Cardiac septum (tissue), 1 donor: ENCODE measurements at regions not wholly inside any gene's neighbourhood (a gene's known extent, or its start where the extent isn't known, plus 50 kb on each side); places are given as distances from the start of the nearest gene placed in this dataset.
"Not testable (repeated sequence)": the region's sequence is repeated elsewhere in the genome, so short reads cannot be mapped to it uniquely, and the experiment has no call there.

ENCODE experiments used
- DNase-seq: peaks from one replicate; pipeline ENCODE4 v3.0.0-alpha.2; 2020; ENCODE audit warnings: low spot score
- intact Hi-C: fragments of 100-400 bp; cut with DNase I; formaldehyde crosslinking; loops from one replicate; pipeline ENCODE4 v1.14.0; 2022
- donor health status: DM: no; HTN: no; CAD: no.

DNA sequence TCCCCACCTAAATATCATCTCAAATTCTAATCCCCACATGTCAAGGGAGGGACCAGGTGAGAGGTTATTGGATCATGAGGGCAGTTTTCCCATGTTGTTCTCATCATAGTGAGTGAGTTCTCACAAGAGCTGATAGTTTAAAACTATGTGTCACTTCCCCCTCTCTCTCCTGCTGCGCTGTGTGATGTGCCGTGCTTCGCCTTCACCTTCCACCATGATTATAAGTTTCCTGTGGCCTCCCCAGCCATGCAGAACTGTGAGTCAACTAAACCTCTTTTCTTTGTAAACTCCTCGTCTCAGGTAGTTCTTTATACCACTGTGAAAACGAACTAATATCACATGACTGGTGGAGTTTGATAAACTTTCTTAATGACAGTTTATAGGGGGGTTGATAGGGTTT is 839.5 kb downstream of the TMEM121 start:
- intact Hi-C loops, DNase-seq: not testable (repeated sequence)

DNA sequence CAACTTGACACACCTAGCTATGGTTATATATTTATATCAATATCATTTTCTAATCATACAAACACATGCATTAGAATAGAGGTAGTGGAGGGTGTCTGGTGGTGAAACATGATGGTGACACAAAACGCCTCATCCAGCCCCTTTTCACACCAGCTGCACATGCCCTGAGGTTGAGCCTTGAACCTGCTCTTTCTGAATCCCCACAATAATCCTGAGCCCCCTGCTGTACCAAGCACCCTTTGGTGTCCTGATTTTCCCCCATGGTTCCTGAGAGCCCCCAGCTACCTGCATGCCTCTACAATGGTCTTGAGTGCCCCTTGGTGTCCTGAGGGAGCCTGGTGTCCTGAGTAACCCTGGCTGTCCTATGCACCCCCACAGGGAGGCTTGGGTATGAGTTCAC is 840.6 kb downstream of the TMEM121 start:
- intact Hi-C loops, DNase-seq: not testable (repeated sequence)

DNA sequence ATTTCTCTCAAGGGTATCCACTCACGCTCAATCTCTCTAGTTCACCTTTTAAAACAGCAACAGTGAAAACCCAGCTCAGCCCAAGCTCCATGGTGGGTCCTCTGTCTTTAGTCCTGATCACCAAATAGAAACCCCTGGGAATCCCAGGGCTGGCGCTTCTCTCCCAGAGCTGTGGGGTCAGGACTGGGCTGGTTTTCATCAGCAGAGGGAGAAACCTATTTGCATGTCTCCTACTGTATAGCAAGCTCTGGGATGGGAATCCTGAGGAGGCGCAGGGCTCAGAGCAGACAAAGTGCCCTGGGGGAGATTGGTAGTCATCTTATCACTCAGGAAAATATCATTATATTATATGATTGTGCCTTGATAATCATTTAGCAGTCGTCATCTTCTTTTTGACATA is 843.1 kb downstream of the TMEM121 start:
- intact Hi-C loops, DNase-seq: not testable (repeated sequence)

DNA sequence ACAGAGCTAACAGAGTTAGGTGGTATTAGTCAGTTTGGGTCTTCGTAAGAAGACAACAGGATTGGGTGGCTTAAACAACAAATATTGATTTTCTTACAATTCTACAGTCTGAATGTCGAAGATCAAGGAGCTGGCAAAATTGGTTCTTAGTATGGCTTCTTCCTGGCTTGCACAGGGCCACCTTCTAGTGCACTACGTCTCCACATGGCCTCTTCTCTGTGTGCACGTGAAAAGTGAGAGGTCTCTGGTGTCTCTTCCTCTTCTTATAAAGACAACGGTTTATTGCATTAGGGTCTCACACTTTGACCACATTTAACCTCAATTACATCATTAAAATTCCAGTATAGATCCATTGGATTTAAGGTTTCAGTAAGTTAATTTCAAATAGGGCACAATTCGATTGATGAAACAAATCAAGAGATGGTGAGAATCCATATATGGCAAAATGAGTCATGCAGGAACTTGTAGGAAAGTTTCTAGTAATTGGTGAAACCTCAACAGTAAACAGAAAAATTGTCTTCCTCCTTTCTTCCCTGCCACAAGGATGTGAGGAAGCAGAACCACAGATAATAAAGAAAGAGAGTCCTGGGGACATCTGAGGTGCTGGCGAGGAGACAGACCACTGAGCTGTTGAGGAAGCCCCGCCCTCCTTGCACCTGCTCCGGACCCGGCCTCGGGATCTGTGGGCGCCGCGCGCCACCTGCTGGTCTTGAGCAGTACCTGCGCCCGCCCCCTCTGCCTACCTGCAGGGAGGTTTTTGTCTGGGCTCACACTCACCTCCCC is 846.7 kb downstream of the TMEM121 start:
- peak; percentile 79 for DNase-seq
- intact Hi-C loops, result no loop called here

DNA sequence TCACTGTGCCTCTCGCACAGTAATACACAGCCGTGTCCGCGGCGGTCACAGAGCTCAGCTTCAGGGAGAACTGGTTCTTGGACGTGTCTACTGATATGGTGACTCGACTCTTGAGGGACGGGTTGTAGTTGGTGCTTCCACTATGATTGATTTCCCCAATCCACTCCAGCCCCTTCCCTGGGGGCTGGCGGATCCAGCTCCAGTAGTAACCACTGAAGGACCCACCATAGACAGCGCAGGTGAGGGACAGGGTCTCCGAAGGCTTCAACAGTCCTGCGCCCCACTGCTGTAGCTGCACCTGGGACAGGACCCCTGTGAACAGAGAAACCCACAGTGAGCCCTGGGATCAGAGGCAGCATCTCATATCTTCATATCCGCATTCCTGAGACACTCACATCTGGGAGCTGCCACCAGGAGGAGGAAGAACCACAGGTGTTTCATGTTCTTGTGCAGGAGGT is 847.3 kb downstream of the TMEM121 start:
- DNase-seq, intact Hi-C loops: not testable (repeated sequence)

DNA sequence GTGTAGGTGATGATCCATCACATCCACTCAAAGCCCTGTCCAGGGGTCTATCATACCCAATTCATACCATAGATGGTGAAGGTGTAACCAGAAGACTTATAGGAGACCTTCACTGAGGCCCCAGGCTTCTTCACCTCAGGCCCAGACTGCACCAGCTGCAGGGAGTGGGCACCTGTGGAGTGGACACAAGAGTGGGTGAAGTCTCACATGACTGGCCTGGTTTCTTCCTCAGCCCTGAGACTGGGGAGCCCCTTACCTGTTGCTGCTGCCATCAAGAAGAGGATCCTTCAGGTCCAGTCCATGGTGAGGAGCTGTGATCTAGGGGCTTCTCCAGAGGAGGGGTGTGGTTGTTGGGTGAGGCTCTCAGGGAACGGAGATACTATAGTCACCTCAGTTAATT is 851.0 kb downstream of the TMEM121 start:
- intact Hi-C loops, result no loop called here
- DNase-seq, result no peak

DNA sequence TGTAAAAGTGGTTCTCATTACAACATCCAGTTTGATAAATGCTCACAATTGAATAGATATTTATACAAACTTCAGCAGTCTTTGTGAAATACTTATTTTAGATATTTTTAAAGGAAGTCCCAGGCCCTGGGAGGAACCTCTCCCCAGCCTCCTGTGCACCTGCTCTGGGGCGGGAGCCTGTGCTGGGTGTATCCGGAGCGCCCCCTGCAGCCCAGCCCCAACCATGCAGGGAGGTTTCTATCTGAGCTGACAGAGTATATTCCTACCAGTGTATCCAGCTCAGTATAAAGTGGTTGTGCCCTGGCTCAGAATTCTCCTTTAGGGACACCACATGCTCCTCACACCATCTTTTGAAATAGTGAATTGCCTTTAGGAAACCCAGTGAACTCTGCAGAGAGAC is 851.8 kb downstream of the TMEM121 start:
- no peak for DNase-seq

DNA sequence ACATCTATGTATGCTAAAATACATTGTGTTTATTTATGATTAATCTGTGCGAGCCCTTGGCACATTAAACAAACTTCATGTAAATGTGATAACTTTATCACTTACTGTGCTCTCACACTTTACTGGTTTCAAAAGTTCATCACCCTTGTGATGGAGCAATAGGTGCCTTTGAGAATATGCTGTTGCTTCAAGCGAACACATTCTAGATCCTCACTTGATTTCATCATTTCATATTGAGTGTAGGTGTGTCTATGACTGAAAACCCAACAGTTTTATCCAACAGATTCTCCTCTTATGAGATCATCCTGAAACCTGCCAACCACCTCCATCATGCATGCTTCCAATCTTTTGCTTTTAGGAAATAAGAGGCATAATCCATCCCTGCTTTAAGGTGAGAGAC is 854.4 kb downstream of the TMEM121 start:
- no peak for DNase-seq
- intact Hi-C loops, result no loop called here

More for the DNA sequence above, 851.8 kb downstream of the TMEM121 start:
- intact Hi-C loops, result no loop called here

DNA sequence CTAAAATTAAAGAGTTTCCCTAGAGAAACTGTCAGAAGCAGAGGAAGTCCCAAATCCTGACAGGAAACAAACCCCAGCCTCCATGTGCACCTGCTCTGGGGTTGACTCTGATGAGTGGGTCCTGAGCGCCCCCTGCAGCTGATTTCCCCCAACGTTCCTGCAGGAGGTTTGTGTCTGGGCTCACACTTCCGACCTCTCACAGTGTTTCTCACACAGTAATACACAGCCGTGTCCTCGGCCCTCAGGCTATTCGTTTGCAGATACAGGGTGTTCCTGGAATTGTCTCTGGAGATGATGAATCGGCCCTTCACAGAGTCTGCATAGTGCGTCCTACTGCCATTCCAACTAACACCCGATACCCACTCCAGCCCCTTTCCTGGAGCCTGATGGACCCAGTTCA is 862.8 kb downstream of the TMEM121 start:
- intact Hi-C loops, DNase-seq: not testable (repeated sequence)

DNA sequence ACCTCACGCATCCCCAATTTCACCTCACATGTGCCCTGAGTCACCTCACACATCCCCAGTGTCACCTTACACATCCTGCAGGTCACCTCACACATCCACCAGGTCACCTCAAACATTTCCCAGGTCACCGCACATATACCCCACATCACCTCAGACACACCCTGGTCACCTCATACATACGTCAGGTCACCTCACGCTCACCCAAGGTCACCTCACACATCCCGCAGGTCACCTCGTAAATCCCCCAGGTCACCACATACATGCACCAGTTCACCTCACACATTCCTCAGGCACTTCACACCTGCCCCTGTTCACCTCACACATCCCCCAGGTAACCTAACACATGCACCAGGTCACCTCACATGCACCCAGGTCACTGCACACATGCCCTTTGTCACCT is 864.0 kb downstream of the TMEM121 start:
- intact Hi-C loops, result no loop called here
- no peak for DNase-seq

DNA sequence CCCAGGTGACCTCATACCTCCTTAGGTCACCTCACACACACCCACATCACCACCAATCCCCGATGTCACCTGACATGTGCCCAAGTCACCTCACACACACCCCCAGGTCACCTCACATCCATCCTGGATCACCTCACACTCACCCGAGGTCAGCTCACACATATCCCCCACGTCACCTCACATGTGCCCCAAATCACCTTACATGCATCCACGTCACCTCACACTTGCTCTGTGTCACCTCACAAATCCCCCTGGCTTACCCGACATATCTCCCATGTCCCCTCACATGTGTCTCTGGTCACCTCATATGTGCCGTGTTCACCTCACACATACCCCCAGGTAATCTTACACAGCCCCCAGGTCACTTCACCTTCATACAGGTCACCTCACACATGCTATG is 864.6 kb downstream of the TMEM121 start:
- intact Hi-C loops, result no loop called here
- no peak for DNase-seq

DNA sequence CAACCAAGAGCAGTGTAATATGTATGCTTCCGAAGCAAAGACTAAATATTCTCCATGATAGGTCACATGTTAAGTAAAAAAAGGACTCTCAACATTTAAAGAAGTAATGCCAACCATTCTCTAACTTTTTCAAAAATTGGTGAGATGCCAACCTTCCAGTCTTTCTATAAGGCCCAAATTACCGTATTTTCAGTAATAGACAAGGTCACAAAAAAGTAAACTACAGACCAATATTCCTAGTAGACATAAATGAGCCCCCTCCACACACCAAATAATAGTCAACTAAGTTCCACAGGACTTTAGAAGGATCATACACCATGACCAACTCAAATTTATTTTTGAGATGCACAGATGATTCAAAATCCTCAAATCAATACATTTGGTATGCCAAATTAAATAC is 867.4 kb downstream of the TMEM121 start:
- DNase-seq, result no peak
- intact Hi-C loops, result no loop called here

DNA sequence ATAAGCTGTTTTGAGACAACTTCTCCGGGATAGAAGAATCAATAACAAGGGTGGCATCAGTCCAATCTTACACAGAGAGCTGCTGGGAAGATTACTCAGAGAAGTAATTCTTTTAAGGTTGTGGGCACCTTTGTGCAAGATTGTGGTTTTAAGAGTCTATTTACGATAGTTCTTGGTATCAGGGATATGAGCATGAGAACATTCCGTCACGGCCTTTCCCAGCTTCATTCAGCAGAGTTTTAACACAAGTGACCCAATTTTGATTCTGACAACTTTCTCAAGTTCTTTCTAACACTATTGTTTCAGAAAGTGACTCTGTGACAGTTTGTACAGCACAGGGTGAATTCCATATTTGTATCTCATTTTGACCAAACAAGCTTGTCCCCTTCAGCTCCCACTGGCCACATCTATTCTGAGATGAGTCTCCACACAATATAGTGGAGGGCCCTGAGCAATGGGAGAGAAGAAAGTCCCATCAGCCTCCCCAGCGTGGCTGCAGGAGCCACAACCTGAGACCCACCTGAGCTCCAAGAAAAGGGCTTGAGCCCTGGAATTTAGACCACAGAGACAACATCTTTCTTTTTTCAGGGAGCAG is 869.2 kb downstream of the TMEM121 start:
- no peak for DNase-seq
- intact Hi-C loops, result no loop called here

DNA sequence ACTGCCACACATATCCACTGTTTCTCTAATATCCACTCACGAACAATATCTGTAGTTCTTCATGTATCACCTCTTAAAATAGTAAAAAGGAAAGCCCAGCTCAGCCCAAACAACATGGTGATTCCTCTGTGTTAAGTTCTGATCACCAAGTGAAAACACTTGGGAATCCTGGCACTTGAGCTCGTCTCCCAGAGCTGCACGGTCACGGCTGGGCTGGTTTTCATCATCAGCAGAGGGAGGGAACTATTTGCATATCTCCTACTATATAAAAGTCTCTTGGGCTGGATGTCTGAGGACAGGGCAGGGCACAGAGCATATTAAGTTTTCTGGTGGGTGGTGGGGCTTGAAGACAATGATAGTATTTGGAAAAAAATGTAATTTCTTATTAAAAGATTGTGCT is 870.6 kb downstream of the TMEM121 start:
- intact Hi-C loops, result no loop called here
- no peak for DNase-seq

DNA sequence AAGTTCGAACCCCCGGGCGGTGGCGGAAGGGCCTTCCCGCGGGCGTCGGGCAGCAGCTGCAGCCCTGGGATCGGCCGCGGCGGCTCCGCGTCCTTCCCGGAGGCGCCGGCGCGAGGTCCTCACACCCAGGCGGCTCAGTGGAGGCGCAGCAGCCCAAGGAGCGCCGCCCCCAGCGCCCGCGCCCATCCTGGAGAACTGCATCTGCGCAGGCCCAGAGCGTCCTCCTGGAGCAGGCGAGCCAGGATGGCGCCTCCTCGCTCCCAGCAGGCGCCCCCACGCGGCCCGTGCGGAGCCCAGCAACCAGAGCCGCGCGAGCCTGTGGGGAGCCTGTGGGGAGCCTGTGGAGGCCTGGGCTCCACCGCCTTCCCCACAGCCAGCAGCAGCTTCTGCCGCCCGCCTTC is 872.5 kb downstream of the TMEM121 start:
- DNase-seq, intact Hi-C loops: not testable (repeated sequence)

DNA sequence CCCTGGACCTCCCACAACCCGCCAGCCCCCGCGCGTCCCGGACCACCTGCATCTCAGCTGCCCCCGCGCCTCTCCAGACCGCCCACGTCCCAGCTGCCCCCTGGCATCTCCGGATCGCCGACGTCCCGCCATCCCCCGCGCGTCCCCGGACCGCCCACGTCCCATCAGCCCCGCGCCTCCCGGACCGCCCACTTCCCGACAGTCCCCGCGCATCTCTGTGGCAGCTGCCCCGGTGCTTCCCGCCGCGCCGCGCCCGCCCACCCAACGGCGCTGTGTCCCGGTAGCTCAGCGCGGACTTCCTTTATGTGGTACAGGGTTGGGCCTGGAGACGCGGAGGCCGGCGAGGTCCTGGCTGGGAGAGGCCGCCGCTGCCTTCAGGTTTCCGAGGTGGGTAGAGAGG is 874.9 kb downstream of the TMEM121 start:
- DNase-seq, intact Hi-C loops: not testable (repeated sequence)

DNA sequence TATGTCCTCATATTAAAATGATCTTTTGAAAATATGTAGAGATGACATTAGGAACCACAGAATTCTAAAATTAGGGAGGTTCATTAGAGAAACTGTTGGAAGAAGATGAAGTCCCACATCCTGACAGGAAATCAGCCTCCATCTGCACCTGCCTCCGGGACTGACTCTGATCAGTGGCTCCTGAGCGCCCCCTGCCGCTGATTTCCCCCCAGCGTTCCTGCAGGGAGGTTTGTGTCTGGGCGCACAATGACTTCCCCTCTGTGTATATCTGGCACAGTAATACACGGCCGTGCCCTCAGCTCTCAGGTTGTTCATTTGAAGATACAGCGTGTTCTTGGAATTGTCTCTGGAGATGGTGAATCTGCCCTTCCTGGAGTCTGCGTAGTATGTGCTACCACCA is 883.8 kb downstream of the TMEM121 start:
- DNase-seq, intact Hi-C loops: not testable (repeated sequence)

DNA sequence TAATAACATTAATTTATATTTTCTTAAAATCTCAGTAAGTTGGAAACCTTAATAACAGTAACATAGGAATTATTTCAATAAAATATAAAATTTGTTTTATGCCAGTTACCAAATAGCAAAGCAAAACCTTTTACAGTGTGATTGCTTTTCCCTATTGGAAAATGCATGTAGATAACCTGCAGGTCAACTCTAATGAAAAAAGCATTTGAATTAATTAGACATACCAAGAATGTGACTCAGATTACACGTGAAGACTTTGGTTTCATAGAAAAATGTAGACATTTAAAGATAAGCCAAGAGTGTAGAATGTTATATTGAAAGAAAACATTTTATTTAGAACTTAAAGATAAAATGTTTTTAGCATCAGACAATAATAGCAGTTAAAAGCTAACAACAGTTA is 888.1 kb downstream of the TMEM121 start:
- intact Hi-C loops, result no loop called here
- no peak for DNase-seq

DNA sequence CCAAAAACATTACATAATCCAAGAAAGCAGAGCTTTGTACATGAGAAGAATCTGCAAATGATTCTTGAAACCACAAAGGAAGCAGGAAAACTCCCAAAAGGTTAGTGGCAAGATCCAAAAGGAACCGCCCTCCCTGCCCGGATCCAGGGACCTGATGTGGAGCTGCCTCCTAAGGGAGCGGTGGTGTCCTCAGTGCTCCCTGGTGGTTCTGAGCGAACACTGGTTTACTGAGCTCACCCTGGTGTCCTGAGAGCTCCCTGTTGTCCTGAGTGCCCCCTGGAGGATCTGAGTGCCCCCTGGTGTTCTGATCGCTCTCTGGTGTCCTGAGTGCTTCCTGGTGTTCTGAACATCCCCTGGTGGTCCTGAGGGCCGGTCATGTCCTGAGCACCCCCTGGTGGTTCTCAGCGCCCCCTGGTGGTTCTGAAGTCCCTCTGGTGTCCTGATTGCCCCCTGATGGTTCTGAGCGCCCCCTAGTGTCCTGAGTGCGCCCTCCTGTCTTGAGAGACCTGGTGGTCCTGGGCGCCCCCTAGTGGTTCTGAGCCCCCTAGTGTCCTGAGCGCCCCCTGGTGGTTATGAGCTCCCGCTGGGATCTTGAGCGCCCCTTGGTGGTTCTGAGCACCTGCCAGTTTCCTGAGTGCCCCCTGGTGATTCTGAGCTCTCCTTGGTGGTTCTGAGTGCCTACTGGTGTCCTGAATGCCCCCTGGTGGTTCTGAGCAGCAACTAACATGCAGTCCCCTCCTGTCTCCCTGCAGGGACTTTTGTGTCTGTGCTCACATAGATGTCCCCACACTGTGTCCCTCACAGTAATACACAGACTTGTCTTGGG is 891.1 kb downstream of the TMEM121 start:
- no peak for DNase-seq
- intact Hi-C loops, result no loop called here

DNA sequence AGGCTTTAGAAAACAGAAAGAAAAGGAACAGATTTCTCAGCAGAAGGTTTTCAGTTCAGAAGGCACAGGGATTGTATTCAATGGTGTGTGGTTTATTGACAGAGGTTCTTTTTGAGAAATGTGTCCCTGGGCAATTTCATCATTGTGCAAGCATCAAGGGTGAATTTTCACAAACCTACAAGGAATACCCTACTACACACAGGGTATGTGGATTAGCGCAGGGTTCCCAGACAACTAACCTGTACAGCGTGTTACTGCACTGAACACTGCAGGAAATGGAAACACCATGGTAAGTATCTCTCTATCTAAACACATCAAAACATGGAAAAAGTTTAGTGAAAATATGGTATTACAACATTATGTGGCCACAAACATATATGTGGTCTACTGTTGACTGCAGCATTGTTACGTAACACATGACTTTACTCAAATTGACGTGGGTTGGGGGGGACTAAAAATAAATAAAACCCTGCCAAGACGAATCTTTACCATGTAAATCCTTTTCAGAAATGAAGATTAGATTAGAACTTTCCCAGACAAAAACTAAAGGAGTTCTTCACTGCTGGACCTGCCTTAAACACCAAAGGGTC is 893.1 kb downstream of the TMEM121 start:
- intact Hi-C loops, result no loop called here
- DNase-seq, result no peak
